A673 (cell line): ENCODE measurements at regions not wholly inside any gene's neighbourhood (a gene's known extent, or its start where the extent isn't known, plus 50 kb on each side); places are given as distances from the start of the nearest gene placed in this dataset.

ENCODE experiments used
- BruUV-seq: library from RNA; stranded (reverse); fragments of 400-500 nt; replicated peaks from 2 replicates; lab custom pipeline; 2021; lab: Mats Ljungman, UMichigan
- CTCF ChIA-PET: fragments of 300-600 bp; sonication (Branson Sonifier 250); formaldehyde crosslinking; loops from one replicate; lab custom pipeline; 2022; ENCODE audit warnings: antibody characterized with exemption; lab: Charles Lee
- POLR2A ChIA-PET: fragments of 300-600 bp; sonication (Branson Sonifier 250); formaldehyde crosslinking; loops from one replicate; lab custom pipeline; 2022; ENCODE audit warnings: antibody characterized with exemption; ENCODE audit not compliant: low non-redundant PET; lab: Charles Lee
- DNase-seq: peaks from one replicate; pipeline ENCODE4 v3.0.0-alpha.2; 2015; ENCODE audit warnings: low spot score
- H3K27ac ChIP-seq: fragments of 200-600 bp; sonication (generic); 2 replicates; pipeline ENCODE4 v1.5.1; 2016; ENCODE audit warnings: mixed run types, low read depth, mild to moderate bottlenecking, mixed read lengths, antibody characterized with exemption, low read length; ENCODE audit not compliant: poor library complexity, severe bottlenecking
- H3K27me3 ChIP-seq: fragments of 200-600 bp; sonication (generic); replicated peaks from 2 replicates; pipeline ENCODE4 v1.6.1; 2017; ENCODE audit warnings: mixed run types, low read depth, mild to moderate bottlenecking, mixed read lengths, antibody characterized with exemption, low read length; ENCODE audit not compliant: insufficient read depth, poor library complexity
- H3K36me3 ChIP-seq: fragments of 200-600 bp; sonication (generic); 2 replicates; pipeline ENCODE4 v1.6.1; 2016; ENCODE audit warnings: mixed run types, mild to moderate bottlenecking, mixed read lengths, antibody characterized with exemption, low read length; ENCODE audit not compliant: insufficient read depth, poor library complexity, severe bottlenecking
- H3K4me1 ChIP-seq: fragments of 200-600 bp; sonication (generic); 2 replicates; pipeline ENCODE4 v1.6.1; 2017; ENCODE audit warnings: mixed run types, mild to moderate bottlenecking, mixed read lengths, antibody characterized with exemption, low read length; ENCODE audit not compliant: insufficient read depth, poor library complexity, severe bottlenecking
- H3K4me3 ChIP-seq: fragments of 200-600 bp; sonication (generic); 2 replicates; pipeline ENCODE4 v1.5.1; 2016; ENCODE audit warnings: low read depth, mixed run types, mild to moderate bottlenecking, mixed read lengths, low read length; ENCODE audit not compliant: poor library complexity, severe bottlenecking
- H3K9me3 ChIP-seq: fragments of 200-600 bp; sonication (generic); 2 replicates; pipeline ENCODE4 v1.6.1; 2016; ENCODE audit warnings: mixed run types, low read depth, mild to moderate bottlenecking, mixed read lengths, antibody characterized with exemption, low read length; ENCODE audit not compliant: poor library complexity, severe bottlenecking
- EZH2 ChIP-seq: fragments of 200-600 bp; sonication (generic); IDR thresholded peaks from 2 replicates; pipeline ENCODE4 v1.6.1; 2017; ENCODE audit warnings: borderline replicate concordance, low read depth, mild to moderate bottlenecking, mixed read lengths, antibody characterized with exemption, low read length; ENCODE audit not compliant: poor library complexity, severe bottlenecking
- intact Hi-C: fragments of 100-400 bp; cut with micrococcal nuclease; formaldehyde crosslinking; loops from one replicate; pipeline ENCODE4 v1.10.0; 2022; ENCODE audit not compliant: unreplicated experiment
- TF ChIP-seq, protein P1 (sequence below): fragments of 300-800, 200-600 bp; sonication (generic); conservative IDR thresholded peaks from 2 replicates; pipeline ENCODE4 v1.5.1; 2017; ENCODE audit warnings: low read depth, mild to moderate bottlenecking, antibody characterized with exemption, low read length, moderate library complexity, mixed read lengths

DNA sequence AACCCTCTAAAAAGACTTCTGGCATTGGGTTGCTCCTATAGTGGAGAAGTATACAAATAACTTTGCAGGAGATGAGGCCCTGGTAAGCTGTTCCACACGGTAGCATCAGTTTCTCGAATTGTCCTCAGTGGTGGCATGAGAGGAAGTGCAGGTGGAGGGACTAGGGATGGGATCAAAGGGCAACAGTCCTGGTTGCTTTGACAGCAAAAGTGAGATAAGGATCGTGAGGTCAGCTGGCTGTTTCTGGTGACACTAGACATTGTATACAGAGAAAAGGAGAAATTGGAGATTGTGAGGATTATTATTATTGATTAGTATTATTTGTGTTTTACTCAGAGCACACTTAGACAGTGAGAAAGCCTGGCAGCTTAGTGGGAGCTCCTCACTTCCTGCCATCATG is 61.3 kb upstream of the EXOC2 start:
- no peaks in the 10 kb centered on the region for H3K4me1 ChIP-seq
- no peak overlapping the region for H3K4me3 ChIP-seq
- ChIA-PET POLR2A (no interaction called here), CTCF (no interaction called here)
- no peak overlapping the region for H3K27ac ChIP-seq
- BruUV-seq, result no TSS peak
- intact Hi-C loops, result no loop called here
- DNase-seq, result no peak
- TF ChIP-seq EZH2, result no peak
- TF ChIP-seq, protein P1, sequence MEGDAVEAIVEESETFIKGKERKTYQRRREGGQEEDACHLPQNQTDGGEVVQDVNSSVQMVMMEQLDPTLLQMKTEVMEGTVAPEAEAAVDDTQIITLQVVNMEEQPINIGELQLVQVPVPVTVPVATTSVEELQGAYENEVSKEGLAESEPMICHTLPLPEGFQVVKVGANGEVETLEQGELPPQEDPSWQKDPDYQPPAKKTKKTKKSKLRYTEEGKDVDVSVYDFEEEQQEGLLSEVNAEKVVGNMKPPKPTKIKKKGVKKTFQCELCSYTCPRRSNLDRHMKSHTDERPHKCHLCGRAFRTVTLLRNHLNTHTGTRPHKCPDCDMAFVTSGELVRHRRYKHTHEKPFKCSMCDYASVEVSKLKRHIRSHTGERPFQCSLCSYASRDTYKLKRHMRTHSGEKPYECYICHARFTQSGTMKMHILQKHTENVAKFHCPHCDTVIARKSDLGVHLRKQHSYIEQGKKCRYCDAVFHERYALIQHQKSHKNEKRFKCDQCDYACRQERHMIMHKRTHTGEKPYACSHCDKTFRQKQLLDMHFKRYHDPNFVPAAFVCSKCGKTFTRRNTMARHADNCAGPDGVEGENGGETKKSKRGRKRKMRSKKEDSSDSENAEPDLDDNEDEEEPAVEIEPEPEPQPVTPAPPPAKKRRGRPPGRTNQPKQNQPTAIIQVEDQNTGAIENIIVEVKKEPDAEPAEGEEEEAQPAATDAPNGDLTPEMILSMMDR, result no peak
- H3K27me3 ChIP-seq, result no peaks in the 10 kb centered on the region
- H3K9me3 ChIP-seq, result no peaks in the 10 kb centered on the region
- no peaks in the 10 kb centered on the region for H3K36me3 ChIP-seq

DNA sequence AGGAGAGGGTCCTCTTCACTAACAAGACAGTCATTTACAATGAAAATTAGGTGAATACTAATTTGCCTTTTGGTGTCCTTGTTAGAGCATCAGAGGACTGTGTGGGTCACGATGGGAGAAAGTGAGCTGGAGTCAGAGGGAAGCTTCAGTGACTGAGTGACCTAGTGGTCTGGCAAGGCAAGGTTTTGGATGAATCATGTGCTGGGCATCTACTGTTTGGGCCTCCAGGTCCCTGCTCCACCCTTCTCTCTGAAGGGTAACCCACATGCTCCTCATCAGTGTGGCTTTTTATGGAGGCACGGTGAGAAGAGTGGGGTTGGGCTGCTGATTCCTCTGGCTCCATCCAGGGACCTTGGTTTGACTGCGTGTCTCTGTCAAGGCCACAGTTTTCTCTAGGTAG is 60.5 kb upstream of the EXOC2 start:
- ChIA-PET CTCF (no interaction called here), POLR2A (no interaction called here)
- DNase-seq, result no peak
- H3K4me1 ChIP-seq, result no peaks in the 10 kb centered on the region
- BruUV-seq, result no TSS peak
- no peaks in the 10 kb centered on the region for H3K36me3 ChIP-seq
- no peak overlapping the region for H3K27ac ChIP-seq
- intact Hi-C loops, result no loop called here
- TF ChIP-seq, protein P1, result no peak
- TF ChIP-seq EZH2, result no peak
- no peak overlapping the region for H3K4me3 ChIP-seq
- no peaks in the 10 kb centered on the region for H3K9me3 ChIP-seq
- peaks cover under 1% of the 10 kb centered on the region for H3K27me3 ChIP-seq

DNA sequence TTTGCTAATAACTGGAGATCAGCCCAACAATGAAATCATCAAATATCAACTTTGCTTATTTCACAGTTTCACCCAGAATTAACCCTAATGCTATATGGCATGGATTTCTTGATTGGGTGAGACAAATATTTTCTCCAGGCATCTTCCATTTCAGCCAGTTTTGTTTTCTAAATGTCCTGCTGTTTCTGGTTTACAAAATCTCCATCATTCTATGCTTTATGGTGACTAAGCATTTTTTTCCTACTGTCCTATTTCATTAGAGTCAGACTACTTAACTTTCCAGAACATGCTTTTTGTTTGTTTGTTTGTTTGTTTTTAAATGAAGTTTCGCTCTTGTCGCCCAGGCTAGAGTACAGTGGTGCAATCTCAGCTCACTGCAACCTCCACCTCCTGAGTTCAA is 59.5 kb upstream of the EXOC2 start:
- no peaks in the 10 kb centered on the region for H3K4me1 ChIP-seq
- H3K9me3 ChIP-seq, result no peaks in the 10 kb centered on the region
- H3K27ac ChIP-seq, result no peak overlapping the region
- peaks cover 7% of the 10 kb centered on the region for H3K27me3 ChIP-seq
- TF ChIP-seq, protein P1, result no peak
- TF ChIP-seq EZH2, result no peak
- no peak overlapping the region for H3K4me3 ChIP-seq
- intact Hi-C loops, result no loop called here
- no peaks in the 10 kb centered on the region for H3K36me3 ChIP-seq
- BruUV-seq, result no TSS peak
- ChIA-PET POLR2A (no interaction called here), CTCF (no interaction called here)
- no peak for DNase-seq
